Colonic mucosa (tissue), 4 donors: ENCODE measurements at regions not wholly inside any gene's neighbourhood (a gene's known extent, or its start where the extent isn't known, plus 50 kb on each side); places are given as distances from the start of the nearest gene placed in this dataset.

Source experiments
- DNase-seq: peaks from one replicate; pipeline ENCODE4 v3.0.0-alpha.2; 2020
- H3K27ac ChIP-seq: fragments of 200-600 bp; one replicate; pipeline ENCODE4 v1.8.0; 2021
- H3K27me3 ChIP-seq: fragments of 200-600 bp; one replicate; pipeline ENCODE4 v1.8.0; 2021
- H3K36me3 ChIP-seq: fragments of 200-600 bp; one replicate; pipeline ENCODE4 v1.8.0; 2021
- H3K4me1 ChIP-seq: fragments of 200-600 bp; one replicate; pipeline ENCODE4 v1.8.0; 2021; ENCODE audit warnings: mild to moderate bottlenecking
- H3K4me3 ChIP-seq: fragments of 200-600 bp; one replicate; pipeline ENCODE4 v1.8.0; 2021
- H3K9ac ChIP-seq, 2 donors: one replicate each; pipeline ENCODE4 v1.7.0; 2013; ENCODE audit warnings: control low read depth in 2 of 2, low read depth in 2 of 2, low read length in 2 of 2
- H3K9me3 ChIP-seq: fragments of 200-600 bp; one replicate; pipeline ENCODE4 v1.8.0; 2021
- CTCF ChIP-seq: fragments of 200-600 bp; IDR thresholded peaks from one replicate; pipeline ENCODE4 v1.8.0; 2022; ENCODE audit warnings: antibody characterized with exemption, mild to moderate bottlenecking
- intact Hi-C: fragments of 100-400 bp; cut with DNase I; formaldehyde crosslinking; loops from one replicate; pipeline ENCODE4 v1.14.1; 2022
- donor health status: healthy.
- donor health status: DM: no; HTN: no; CAD: no.
- donor health status: DM: no; HTN: no; CAD: no.

- H3K9ac ChIP-seq = no peak overlapping the region
- intact Hi-C loops = no loop called here
- no peak overlapping the region for H3K27ac ChIP-seq
- H3K36me3 ChIP-seq = no peaks in the 10 kb centered on the region
- H3K9me3 ChIP-seq = no peaks in the 10 kb centered on the region
- H3K27me3 ChIP-seq = no peaks in the 10 kb centered on the region
- no peak overlapping the region for H3K4me3 ChIP-seq
- no peaks in the 10 kb centered on the region for H3K4me1 ChIP-seq
- no peak for DNase-seq
- TF ChIP-seq CTCF = no peak
These were observed 60.7 kb upstream of the SOX9 start for GRCh38 chr17:72060084-72060483.

GRCh38 chr17:72063262-72063661 lies 57.6 kb upstream of the SOX9 start:
- Histone ChIP-seq H3K27me3 (no peaks in the 10 kb centered on the region), H3K9ac (no peak overlapping the region), H3K4me3 (no peak overlapping the region), H3K27ac (no peak overlapping the region), H3K4me1 (no peaks in the 10 kb centered on the region), H3K9me3 (no peaks in the 10 kb centered on the region), H3K36me3 (no peaks in the 10 kb centered on the region)
- TF ChIP-seq CTCF = no peak
- intact Hi-C loops = no loop called here
- DNase-seq = no peak

DNA sequence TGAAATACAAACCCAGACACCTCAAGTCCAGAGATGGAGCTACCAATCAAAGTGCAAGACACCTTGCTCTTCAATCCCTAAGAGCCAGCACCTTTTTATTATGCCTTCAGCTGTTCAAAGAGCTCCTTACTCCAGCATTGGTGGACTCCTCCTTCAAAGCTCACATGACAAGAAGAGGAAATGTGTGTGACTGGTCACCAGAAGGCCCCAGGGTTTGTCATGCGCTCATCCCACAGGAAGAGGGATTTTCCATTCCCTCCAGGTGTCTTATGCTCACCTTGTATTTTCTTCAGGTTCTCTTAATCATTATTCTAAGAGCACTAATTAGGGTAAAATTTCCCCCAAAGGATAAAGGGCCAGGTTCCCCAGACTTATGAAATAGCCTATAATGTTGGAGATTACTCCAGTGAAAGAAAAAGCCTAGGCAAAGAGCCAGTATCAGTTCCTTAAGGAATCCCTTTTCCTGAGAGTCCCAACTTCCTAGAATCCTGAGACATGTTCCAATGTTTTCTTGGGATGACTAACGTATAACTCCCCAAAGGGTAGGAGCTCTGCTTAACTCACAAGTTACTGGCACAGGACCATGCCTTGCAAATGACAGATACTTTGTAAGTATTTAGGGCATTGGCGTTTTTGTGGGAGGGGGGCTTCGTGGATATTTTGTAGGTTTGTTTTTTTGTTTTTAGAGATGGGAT lies 56.9 kb upstream of the SOX9 start:
- no peak overlapping the region for H3K27ac ChIP-seq
- H3K9me3 ChIP-seq = no peaks in the 10 kb centered on the region
- no peak overlapping the region for H3K9ac ChIP-seq
- H3K27me3 ChIP-seq = no peaks in the 10 kb centered on the region
- intact Hi-C loops = no loop called here
- H3K4me3 ChIP-seq = no peak overlapping the region
- no peak for TF ChIP-seq CTCF
- no peak for DNase-seq
- no peaks in the 10 kb centered on the region for H3K36me3 ChIP-seq
- H3K4me1 ChIP-seq = no peaks in the 10 kb centered on the region

DNA sequence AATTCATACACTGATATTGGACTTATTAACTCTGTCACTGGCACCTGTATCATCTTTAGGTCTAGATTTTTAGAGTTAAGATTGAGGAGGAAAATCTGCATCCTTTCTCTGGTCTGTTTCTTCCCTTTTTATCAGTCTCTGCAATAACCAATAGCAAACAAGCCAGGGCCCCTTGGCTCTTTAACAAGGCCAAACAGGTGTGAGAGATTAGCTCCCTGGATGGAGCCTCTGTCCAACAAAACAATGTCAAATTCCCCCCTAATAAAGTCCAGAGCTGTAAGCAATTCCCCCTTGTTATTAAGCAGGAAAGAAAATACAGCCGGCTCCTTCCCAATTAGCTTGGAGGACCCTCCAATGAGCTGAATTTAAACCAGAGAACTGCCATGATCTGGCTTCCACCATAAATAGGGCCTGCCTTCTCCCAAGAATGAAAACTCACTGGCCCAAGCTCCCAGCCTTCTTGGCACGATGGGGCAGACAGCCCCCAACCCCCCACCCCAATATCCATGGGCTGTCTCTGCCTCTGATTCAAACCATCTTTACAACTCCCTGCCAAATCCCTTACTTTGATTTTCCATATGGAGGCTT lies 56.1 kb upstream of the SOX9 start:
- no peak for TF ChIP-seq CTCF
- intact Hi-C loops = no loop called here
- Histone ChIP-seq H3K4me1 (no peaks in the 10 kb centered on the region), H3K36me3 (no peaks in the 10 kb centered on the region), H3K4me3 (no peak overlapping the region), H3K9ac (no peak overlapping the region), H3K27me3 (no peaks in the 10 kb centered on the region), H3K27ac (no peak overlapping the region), H3K9me3 (no peaks in the 10 kb centered on the region)
- no peak for DNase-seq

GRCh38 chr17:72065556-72065955 lies 55.3 kb upstream of the SOX9 start:
- no peak for TF ChIP-seq CTCF
- Histone ChIP-seq H3K4me1 (no peaks in the 10 kb centered on the region), H3K9me3 (no peaks in the 10 kb centered on the region), H3K27me3 (no peaks in the 10 kb centered on the region), H3K9ac (no peak overlapping the region), H3K27ac (no peak overlapping the region), H3K36me3 (no peaks in the 10 kb centered on the region), H3K4me3 (no peak overlapping the region)
- intact Hi-C loops = no loop called here
- no peak for DNase-seq
